SK-N-SH (cell line): ENCODE measurements at regions not wholly inside any gene's neighbourhood (a gene's known extent, or its start where the extent isn't known, plus 50 kb on each side); places are given as distances from the start of the nearest gene placed in this dataset.

ENCODE experiments used
- CTCF ChIA-PET: fragments of 300-600, 350-600 bp; formaldehyde crosslinking; extraction: SDS; loops from one replicate; lab custom pipeline; 2021; lab: Yijun Ruan, JAX
- POLR2A ChIA-PET: fragments of 350-600 bp; sonication (Branson Sonifier 250); formaldehyde crosslinking; extraction: SDS; loops from one replicate; lab custom pipeline; 2020; ENCODE audit warnings: antibody characterized with exemption, inconsistent platforms; lab: Yijun Ruan, JAX
- DNase-seq: peaks from one replicate; pipeline ENCODE4 v3.0.0; 2012
- H2AFZ ChIP-seq: fragments of 200-600 bp; sonication (generic); 2 replicates; pipeline ENCODE4 v1.8.1; 2016; ENCODE audit warnings: antibody characterized with exemption, mild to moderate bottlenecking, low read depth
- H3F3A ChIP-seq: fragments of 200-600 bp; sonication (generic); replicated peaks from 2 replicates; pipeline ENCODE3; 2016; ENCODE audit warnings: antibody characterized with exemption, mild to moderate bottlenecking; ENCODE audit not compliant: insufficient read depth
- H3K27ac ChIP-seq, 2 experiments: fragments of 200-500 bp in 1 of 2; fragments of 200-600 bp in 1 of 2; sonication (Bioruptor generic) in 1 of 2; sonication (generic), shearing (Covaris generic) in 1 of 2; 2 replicates each; pipeline versions ENCODE4 v1.5.1 to v1.6.1; 2014 to 2016; ENCODE audit warnings: low read depth in 2 of 2, inconsistent platforms in 1 of 2, low read length in 1 of 2, mild to moderate bottlenecking in 1 of 2, mixed read lengths in 1 of 2
- H3K27me3 ChIP-seq: fragments of 200-600 bp; sonication (generic), shearing (Covaris generic); 2 replicates; pipeline ENCODE4 v1.6.1; 2016; ENCODE audit warnings: mixed run types; ENCODE audit not compliant: insufficient read depth
- H3K36me3 ChIP-seq, 2 experiments: fragments of 200-500 bp in 1 of 2; fragments of 200-600 bp in 1 of 2; sonication (Bioruptor generic) in 1 of 2; sonication (generic) in 1 of 2; replicated peaks in 1 of 2; 2 replicates each; pipeline versions ENCODE3 to v1.5.1; 2014 to 2016; ENCODE audit warnings: low read length in 1 of 2, mild to moderate bottlenecking in 1 of 2; ENCODE audit not compliant: insufficient read depth in 2 of 2, control insufficient read depth in 1 of 2
- H3K4me1 ChIP-seq, 2 experiments: fragments of 200-500 bp in 1 of 2; fragments of 200-600 bp in 1 of 2; sonication (Bioruptor generic) in 1 of 2; sonication (generic), shearing (Covaris generic) in 1 of 2; 2 replicates each; pipeline versions ENCODE4 v1.5.1 to v1.6.1; 2014 to 2016; ENCODE audit warnings: low read depth in 1 of 2, low read length in 1 of 2, mixed run types in 1 of 2; ENCODE audit not compliant: insufficient read depth in 2 of 2, control insufficient read depth in 1 of 2
- H3K4me2 ChIP-seq: fragments of 200-600 bp; sonication (generic), shearing (Covaris generic); 2 replicates; pipeline ENCODE4 v1.6.1; 2017; ENCODE audit warnings: mixed run types
- H3K4me3 ChIP-seq, 2 experiments: fragments of 200-500 bp in 1 of 2; fragments of 200-600 bp in 1 of 2; sonication (Bioruptor generic) in 1 of 2; sonication (generic), shearing (Covaris generic) in 1 of 2; 2 replicates each; pipeline versions ENCODE4 v1.5.1 to v1.8.1; 2014 to 2016; ENCODE audit warnings: low read depth in 2 of 2, inconsistent platforms in 1 of 2, low read length in 1 of 2, mild to moderate bottlenecking in 1 of 2, mixed read lengths in 1 of 2, moderate library complexity in 1 of 2
- H3K79me2 ChIP-seq: fragments of 200-600 bp; sonication (generic); 2 replicates; pipeline ENCODE4 v1.8.1; 2017; ENCODE audit warnings: mild to moderate bottlenecking; ENCODE audit not compliant: insufficient read depth
- H3K9ac ChIP-seq: fragments of 200-600 bp; sonication (generic); 2 replicates; pipeline ENCODE4 v1.6.1; 2017; ENCODE audit warnings: mixed run types
- H3K9me2 ChIP-seq: fragments of 200-600 bp; sonication (generic); 2 replicates; pipeline ENCODE4 v1.6.1; 2017; ENCODE audit warnings: mixed run types
- H3K9me3 ChIP-seq: fragments of 200-600 bp; sonication (generic); 2 replicates; pipeline ENCODE4 v1.6.1; 2017; ENCODE audit warnings: mixed run types, mild to moderate bottlenecking, moderate library complexity
- H4K20me1 ChIP-seq: fragments of 200-600 bp; sonication (generic); 2 replicates; pipeline ENCODE4 v1.6.1; 2017; ENCODE audit warnings: mild to moderate bottlenecking, mixed run types; ENCODE audit not compliant: insufficient read depth
- CHD2 ChIP-seq: fragments of 150-350 bp; IDR thresholded peaks from 2 replicates; pipeline ENCODE4 v1.6.1; 2018; ENCODE audit warnings: low read length; ENCODE audit not compliant: partially characterized antibody
- EP300 ChIP-seq, 2 experiments: IDR thresholded peaks; 2 replicates each; pipeline versions ENCODE4 v1.4.0 to v1.6.1; 2012; ENCODE audit warnings: borderline replicate concordance in 1 of 2, low read depth in 1 of 2, low read length in 1 of 2
- EZH2phosphoT487 ChIP-seq: fragments of 200-600 bp; sonication (generic); IDR thresholded peaks from 2 replicates; pipeline ENCODE4 v1.6.1; 2017; ENCODE audit warnings: low read depth, mixed run types, mild to moderate bottlenecking, antibody characterized with exemption, moderate library complexity, borderline replicate concordance
- FOSL2 ChIP-seq: IDR thresholded peaks from 2 replicates; pipeline ENCODE4 v1.4.0; 2012; ENCODE audit warnings: low read depth, mild to moderate bottlenecking, moderate library complexity, borderline replicate concordance
- GABPA ChIP-seq: IDR thresholded peaks from 2 replicates; pipeline ENCODE4 v1.4.0; 2012; ENCODE audit warnings: low read depth, mild to moderate bottlenecking
- GATA2 ChIP-seq: sonication (generic); formaldehyde crosslinking; IDR thresholded peaks from 2 replicates; pipeline ENCODE4 v1.5.0; 2020; ENCODE audit warnings: mild to moderate bottlenecking, missing genetic modification reagents
- IRF3 ChIP-seq: fragments of 150-350 bp; IDR thresholded peaks from 2 replicates; pipeline ENCODE4 v1.6.1; 2016; ENCODE audit warnings: mild to moderate bottlenecking, low read depth, low read length
- MEF2A ChIP-seq: IDR thresholded peaks from 2 replicates; pipeline ENCODE4 v1.4.0; 2012; ENCODE audit warnings: low read depth, borderline replicate concordance
- RAD21 ChIP-seq: IDR thresholded peaks from 2 replicates; pipeline ENCODE4 v1.6.1; 2012; ENCODE audit warnings: mild to moderate bottlenecking, low read length
- RCOR1 ChIP-seq: fragments of 150-350 bp; IDR thresholded peaks from 2 replicates; pipeline ENCODE4 v1.6.1; 2017; ENCODE audit warnings: antibody characterized with exemption, low read length
- RFX5 ChIP-seq: IDR thresholded peaks from 2 replicates; pipeline ENCODE4 v1.6.1; 2012; ENCODE audit warnings: mild to moderate bottlenecking, improper control_type of control experiment, low read length
- SIN3A ChIP-seq: IDR thresholded peaks from 2 replicates; pipeline ENCODE4 v1.6.1; 2012; ENCODE audit warnings: low read depth, mild to moderate bottlenecking, low read length, moderate library complexity, borderline replicate concordance
- SMC3 ChIP-seq: IDR thresholded peaks from 2 replicates; pipeline ENCODE4 v1.6.1; 2012; ENCODE audit warnings: low read depth, low read length, improper control_type of control experiment
- TAF1 ChIP-seq: IDR thresholded peaks from 2 replicates; pipeline ENCODE4 v1.6.1; 2012; ENCODE audit warnings: low read depth, mild to moderate bottlenecking, low read length, moderate library complexity, borderline replicate concordance
- TEAD4 ChIP-seq: IDR thresholded peaks from 2 replicates; pipeline ENCODE4 v1.4.0; 2012; ENCODE audit warnings: mild to moderate bottlenecking, borderline replicate concordance; ENCODE audit not compliant: insufficient read depth
- YY1 ChIP-seq: IDR thresholded peaks from 2 replicates; pipeline ENCODE4 v1.4.0; 2012; ENCODE audit warnings: low read depth, mild to moderate bottlenecking
- WGBS: methylation state at CpG from one replicate; pipeline ENCODE4 v1.1.6; 2017; ENCODE audit warnings: low lambda C conversion rate; 5-methylcytosine and 5-hydroxymethylcytosine counted together
- TF ChIP-seq, protein P1 (sequence below): fragments of 150-350 bp; IDR thresholded peaks from 2 replicates; pipeline ENCODE4 v1.6.1; 2017; ENCODE audit warnings: antibody characterized with exemption, low read length, low read depth, borderline replicate concordance
- TF ChIP-seq, protein P2 (sequence below): IDR thresholded peaks from 2 replicates; pipeline ENCODE4 v1.6.1; 2012; ENCODE audit warnings: mild to moderate bottlenecking, low read depth, low read length, moderate library complexity
- TF ChIP-seq, protein P3 (sequence below): fragments of 200-600 bp; sonication (generic); IDR thresholded peaks from 2 replicates; pipeline ENCODE4 v1.6.1; 2017; ENCODE audit warnings: antibody characterized with exemption, mild to moderate bottlenecking, moderate library complexity

GRCh38 chrX:10989386-10989785 lies 121.7 kb upstream of the HCCS start:
- H3K4me3 ChIP-seq = no peak overlapping the region
- H3K9me3 ChIP-seq = no peaks in the 10 kb centered on the region
- ChIA-PET POLR2A (no interaction called here), CTCF (no interaction called here)
- no peak overlapping the region for H3K27ac ChIP-seq
- no peak for DNase-seq
- no peak overlapping the region for H3K4me2 ChIP-seq
- H3K36me3 ChIP-seq = no peaks in the 10 kb centered on the region
- no peaks in the 10 kb centered on the region for H3K27me3 ChIP-seq
- H3K9me2 ChIP-seq = no peaks in the 10 kb centered on the region
- no peaks in the 10 kb centered on the region for H4K20me1 ChIP-seq
- no peak overlapping the region for H2AFZ ChIP-seq
- WGBS = 46% methylated on average over 3 of the region's 3 CpGs
- no peaks in the 10 kb centered on the region for H3K4me1 ChIP-seq
- no peak overlapping the region for H3K9ac ChIP-seq
- no peaks in the 10 kb centered on the region for H3K79me2 ChIP-seq
- no peaks in the 10 kb centered on the region for H3F3A ChIP-seq
- TF ChIP-seq SMC3 (no peak), IRF3 (no peak), SIN3A (no peak), TEAD4 (no peak), RCOR1 (no peak), YY1 (no peak), EP300 (IDR thresholded peaks at IDR 0.05; ENCODE audit: borderline replicate concordance in 1 of 2, low read depth in 1 of 2, low read length in 1 of 2) (no peak), EZH2phosphoT487 (no peak), RAD21 (no peak), TAF1 (no peak), RFX5 (no peak), CHD2 (no peak), GATA2 (CRISPR knock-in tag) (no peak)

DNA sequence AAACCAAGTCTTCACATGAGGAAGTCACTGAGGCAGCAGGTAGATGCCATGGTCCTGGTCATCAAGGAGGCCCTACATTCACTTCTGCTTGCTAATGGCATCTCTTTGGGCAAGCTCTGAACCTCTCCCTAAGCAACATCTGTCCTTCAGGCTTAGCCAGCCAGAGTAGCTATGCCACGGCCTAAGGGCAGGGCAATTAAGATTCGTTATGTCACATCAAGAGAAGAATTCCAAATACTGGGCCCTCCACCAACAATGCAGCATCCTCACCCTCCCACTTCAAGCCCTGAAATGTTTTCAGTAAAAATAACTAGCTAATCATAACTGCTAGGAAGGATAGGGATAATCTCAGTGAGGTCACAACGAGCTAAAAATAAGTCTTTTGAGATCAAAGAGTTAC lies 120.7 kb upstream of the HCCS start:
- H3K27ac ChIP-seq = no peak overlapping the region
- DNase-seq = no peak
- H3K36me3 ChIP-seq = no peaks in the 10 kb centered on the region
- H3K79me2 ChIP-seq = no peaks in the 10 kb centered on the region
- no peaks in the 10 kb centered on the region for H3F3A ChIP-seq
- no peaks in the 10 kb centered on the region for H4K20me1 ChIP-seq
- ChIA-PET POLR2A (no interaction called here), CTCF (no interaction called here)
- H3K4me2 ChIP-seq = no peak overlapping the region
- 28% methylated on average over 3 of the region's 3 CpGs for WGBS
- no peaks in the 10 kb centered on the region for H3K9me2 ChIP-seq
- H3K4me1 ChIP-seq = no peaks in the 10 kb centered on the region
- H3K9ac ChIP-seq = no peak overlapping the region
- H3K27me3 ChIP-seq = no peaks in the 10 kb centered on the region
- H3K4me3 ChIP-seq = no peak overlapping the region
- H3K9me3 ChIP-seq = no peaks in the 10 kb centered on the region
- no peak overlapping the region for H2AFZ ChIP-seq
- TF ChIP-seq SMC3 (no peak), EP300 (IDR thresholded peaks at IDR 0.05; ENCODE audit: borderline replicate concordance in 1 of 2, low read depth in 1 of 2, low read length in 1 of 2) (no peak), RCOR1 (no peak), RFX5 (no peak), EZH2phosphoT487 (no peak), TEAD4 (no peak), MEF2A (no peak), FOSL2 (no peak), GABPA (no peak)
- TF ChIP-seq, protein P1, sequence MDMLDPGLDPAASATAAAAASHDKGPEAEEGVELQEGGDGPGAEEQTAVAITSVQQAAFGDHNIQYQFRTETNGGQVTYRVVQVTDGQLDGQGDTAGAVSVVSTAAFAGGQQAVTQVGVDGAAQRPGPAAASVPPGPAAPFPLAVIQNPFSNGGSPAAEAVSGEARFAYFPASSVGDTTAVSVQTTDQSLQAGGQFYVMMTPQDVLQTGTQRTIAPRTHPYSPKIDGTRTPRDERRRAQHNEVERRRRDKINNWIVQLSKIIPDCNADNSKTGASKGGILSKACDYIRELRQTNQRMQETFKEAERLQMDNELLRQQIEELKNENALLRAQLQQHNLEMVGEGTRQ = no peak
- TF ChIP-seq, protein P2, sequence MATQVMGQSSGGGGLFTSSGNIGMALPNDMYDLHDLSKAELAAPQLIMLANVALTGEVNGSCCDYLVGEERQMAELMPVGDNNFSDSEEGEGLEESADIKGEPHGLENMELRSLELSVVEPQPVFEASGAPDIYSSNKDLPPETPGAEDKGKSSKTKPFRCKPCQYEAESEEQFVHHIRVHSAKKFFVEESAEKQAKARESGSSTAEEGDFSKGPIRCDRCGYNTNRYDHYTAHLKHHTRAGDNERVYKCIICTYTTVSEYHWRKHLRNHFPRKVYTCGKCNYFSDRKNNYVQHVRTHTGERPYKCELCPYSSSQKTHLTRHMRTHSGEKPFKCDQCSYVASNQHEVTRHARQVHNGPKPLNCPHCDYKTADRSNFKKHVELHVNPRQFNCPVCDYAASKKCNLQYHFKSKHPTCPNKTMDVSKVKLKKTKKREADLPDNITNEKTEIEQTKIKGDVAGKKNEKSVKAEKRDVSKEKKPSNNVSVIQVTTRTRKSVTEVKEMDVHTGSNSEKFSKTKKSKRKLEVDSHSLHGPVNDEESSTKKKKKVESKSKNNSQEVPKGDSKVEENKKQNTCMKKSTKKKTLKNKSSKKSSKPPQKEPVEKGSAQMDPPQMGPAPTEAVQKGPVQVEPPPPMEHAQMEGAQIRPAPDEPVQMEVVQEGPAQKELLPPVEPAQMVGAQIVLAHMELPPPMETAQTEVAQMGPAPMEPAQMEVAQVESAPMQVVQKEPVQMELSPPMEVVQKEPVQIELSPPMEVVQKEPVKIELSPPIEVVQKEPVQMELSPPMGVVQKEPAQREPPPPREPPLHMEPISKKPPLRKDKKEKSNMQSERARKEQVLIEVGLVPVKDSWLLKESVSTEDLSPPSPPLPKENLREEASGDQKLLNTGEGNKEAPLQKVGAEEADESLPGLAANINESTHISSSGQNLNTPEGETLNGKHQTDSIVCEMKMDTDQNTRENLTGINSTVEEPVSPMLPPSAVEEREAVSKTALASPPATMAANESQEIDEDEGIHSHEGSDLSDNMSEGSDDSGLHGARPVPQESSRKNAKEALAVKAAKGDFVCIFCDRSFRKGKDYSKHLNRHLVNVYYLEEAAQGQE = no peak
- TF ChIP-seq, protein P3, sequence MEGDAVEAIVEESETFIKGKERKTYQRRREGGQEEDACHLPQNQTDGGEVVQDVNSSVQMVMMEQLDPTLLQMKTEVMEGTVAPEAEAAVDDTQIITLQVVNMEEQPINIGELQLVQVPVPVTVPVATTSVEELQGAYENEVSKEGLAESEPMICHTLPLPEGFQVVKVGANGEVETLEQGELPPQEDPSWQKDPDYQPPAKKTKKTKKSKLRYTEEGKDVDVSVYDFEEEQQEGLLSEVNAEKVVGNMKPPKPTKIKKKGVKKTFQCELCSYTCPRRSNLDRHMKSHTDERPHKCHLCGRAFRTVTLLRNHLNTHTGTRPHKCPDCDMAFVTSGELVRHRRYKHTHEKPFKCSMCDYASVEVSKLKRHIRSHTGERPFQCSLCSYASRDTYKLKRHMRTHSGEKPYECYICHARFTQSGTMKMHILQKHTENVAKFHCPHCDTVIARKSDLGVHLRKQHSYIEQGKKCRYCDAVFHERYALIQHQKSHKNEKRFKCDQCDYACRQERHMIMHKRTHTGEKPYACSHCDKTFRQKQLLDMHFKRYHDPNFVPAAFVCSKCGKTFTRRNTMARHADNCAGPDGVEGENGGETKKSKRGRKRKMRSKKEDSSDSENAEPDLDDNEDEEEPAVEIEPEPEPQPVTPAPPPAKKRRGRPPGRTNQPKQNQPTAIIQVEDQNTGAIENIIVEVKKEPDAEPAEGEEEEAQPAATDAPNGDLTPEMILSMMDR = no peak
